ENCODE measurements at regions not wholly inside any gene's neighbourhood (a gene's known extent, or its start where the extent isn't known, plus 50 kb on each side); places are given as distances from the start of the nearest gene placed in this dataset.
"Not testable (repeated sequence)": the region's sequence is repeated elsewhere in the genome, so short reads cannot be mapped to it uniquely, and the experiment has no call there.

GRCh38 chr18:30439174-30439573 lies 603.4 kb downstream of the DSC3 start:
- Histone ChIP-seq H3K9me3 (no peaks in the 10 kb centered on the region), H3K36me3 (no peaks in the 10 kb centered on the region), H3K4me1 (no peaks in the 10 kb centered on the region), H3K27ac (no peak overlapping the region), H3K4me3 (no peak overlapping the region), H3K27me3 (no peaks in the 10 kb centered on the region)
- TF ChIP-seq CTCF (IDR thresholded peaks at IDR 0.05) = no peak
- TF ChIP-seq POLR2AphosphoS5 (IDR thresholded peaks at IDR 0.05) = no peak
- no peak for TF ChIP-seq POLR2A (IDR thresholded peaks at IDR 0.05)
- no peak for TF ChIP-seq EP300 (IDR thresholded peaks at IDR 0.05)
- DNase-seq (ENCODE audit: low spot score in 2 of 2) = no peak
- 90% methylated on average over 2 of the region's 2 CpGs for WGBS

- no peak overlapping the region for H3K27ac ChIP-seq
- TF ChIP-seq EP300 (IDR thresholded peaks at IDR 0.05) (no peak), POLR2AphosphoS5 (IDR thresholded peaks at IDR 0.05) (no peak), CTCF (IDR thresholded peaks at IDR 0.05) (no peak), POLR2A (IDR thresholded peaks at IDR 0.05) (no peak)
- DNase-seq (ENCODE audit: low spot score in 2 of 2) = no peak
- H3K4me1 ChIP-seq = no peaks in the 10 kb centered on the region
- WGBS = 45% methylated on average over 2 of the region's 2 CpGs
- H3K36me3 ChIP-seq = no peaks in the 10 kb centered on the region
- H3K9me3 ChIP-seq = no peaks in the 10 kb centered on the region
- no peak overlapping the region for H3K4me3 ChIP-seq
- no peaks in the 10 kb centered on the region for H3K27me3 ChIP-seq
These were observed 610.2 kb downstream of the DSC3 start for GRCh38 chr18:30432349-30432748.

GRCh38 chr18:30419399-30419798 lies 623.1 kb downstream of the DSC3 start:
- not testable (repeated sequence) for H3K36me3 ChIP-seq; DNase-seq (ENCODE audit: low spot score in 2 of 2); H3K27me3 ChIP-seq; H3K9me3 ChIP-seq; H3K4me3 ChIP-seq; H3K4me1 ChIP-seq; H3K27ac ChIP-seq
- 86% methylated on average over 11 of the region's 11 CpGs for WGBS

- no peaks in the 10 kb centered on the region for H3K9me3 ChIP-seq
- no peaks in the 10 kb centered on the region for H3K4me1 ChIP-seq
- H3K27me3 ChIP-seq = no peaks in the 10 kb centered on the region
- H3K36me3 ChIP-seq = no peaks in the 10 kb centered on the region
- TF ChIP-seq EP300 (IDR thresholded peaks at IDR 0.05) = no peak
- no peak for TF ChIP-seq POLR2AphosphoS5 (IDR thresholded peaks at IDR 0.05)
- TF ChIP-seq POLR2A (IDR thresholded peaks at IDR 0.05) = no peak
- TF ChIP-seq CTCF (IDR thresholded peaks at IDR 0.05) = no peak
- no peak overlapping the region for H3K27ac ChIP-seq
- WGBS = 71% methylated on average over 2 of the region's 2 CpGs
- DNase-seq (ENCODE audit: low spot score in 2 of 2) = no peak
- no peak overlapping the region for H3K4me3 ChIP-seq
These were observed 626.6 kb downstream of the DSC3 start for GRCh38 chr18:30415903-30416302.

GRCh38 chr18:30409120-30409519 lies 633.4 kb downstream of the DSC3 start:
- WGBS = 67% methylated on average over 3 of the region's 3 CpGs
- Histone ChIP-seq H3K9me3 (peaks cover 3% of the 10 kb centered on the region), H3K27ac (no peak overlapping the region), H3K36me3 (no peaks in the 10 kb centered on the region), H3K27me3 (no peaks in the 10 kb centered on the region), H3K4me1 (no peaks in the 10 kb centered on the region), H3K4me3 (no peak overlapping the region)
- DNase-seq (ENCODE audit: low spot score in 2 of 2) = no peak
- TF ChIP-seq EP300 (IDR thresholded peaks at IDR 0.05) (no peak), CTCF (IDR thresholded peaks at IDR 0.05) (no peak), POLR2A (IDR thresholded peaks at IDR 0.05) (no peak), POLR2AphosphoS5 (IDR thresholded peaks at IDR 0.05) (no peak)

- peaks cover 3% of the 10 kb centered on the region for H3K9me3 ChIP-seq
- no peak overlapping the region for H3K4me3 ChIP-seq
- no peak for DNase-seq (ENCODE audit: low spot score in 2 of 2)
- no peaks in the 10 kb centered on the region for H3K36me3 ChIP-seq
- TF ChIP-seq POLR2A (IDR thresholded peaks at IDR 0.05) (no peak), CTCF (IDR thresholded peaks at IDR 0.05) (no peak), POLR2AphosphoS5 (IDR thresholded peaks at IDR 0.05) (no peak)
- H3K27ac ChIP-seq = no peak overlapping the region
- WGBS = 69% methylated on average over 3 of the region's 3 CpGs
- H3K27me3 ChIP-seq = no peaks in the 10 kb centered on the region
- H3K4me1 ChIP-seq = no peaks in the 10 kb centered on the region
These were observed 635.8 kb downstream of the DSC3 start for GRCh38 chr18:30406728-30407127.
